K562 (cell line): ENCODE measurements at regions not wholly inside any gene's neighbourhood (a gene's known extent, or its start where the extent isn't known, plus 50 kb on each side); places are given as distances from the start of the nearest gene placed in this dataset.

Experiments
- ATAC-seq: fragments of 200-7000 bp; cut with Tn5 transposase; 3 replicates; pipeline ENCODE4 v1.9.1; 2020; ENCODE audit warnings: moderate library complexity
- BruUV-seq: library from RNA; stranded (reverse); fragments of 400-500 nt; replicated peaks from 2 replicates; lab custom pipeline; 2021; lab: Mats Ljungman, UMichigan
- CTCF ChIA-PET: fragments of 300-600 bp; formaldehyde crosslinking; extraction: SDS; loops from one replicate; lab custom pipeline; 2021; ENCODE audit warnings: low intra/inter-chr PET ratio; lab: Yijun Ruan, JAX
- POLR2A ChIA-PET: fragments of 300-600, 350-650 bp; sonication (Branson Sonifier 250); formaldehyde crosslinking; extraction: SDS; loops from one replicate; lab custom pipeline; 2021; ENCODE audit warnings: antibody characterized with exemption, inconsistent platforms; lab: Yijun Ruan, JAX
- DNase-seq, 4 experiments: peaks; one replicate each; pipeline versions ENCODE4 v3.0.0 to v3.0.0-alpha.2; 2011 to 2018; ENCODE audit warnings: low spot score in 3 of 4, mixed read lengths in 3 of 4; ENCODE audit errors: extremely low read depth in 1 of 4
- FAIRE-seq: peaks from 2 replicates; lab custom pipeline; 2011; peaks lifted over from hg19 to GRCh38; lab: Jason Lieb, UNC
- H2AFZ ChIP-seq: 2 replicates; pipeline ENCODE4 v1.6.0; 2011; ENCODE audit warnings: low read depth, low read length, control low read depth, inconsistent platforms
- H3K27ac ChIP-seq: fragments of 200-600 bp; 3 replicates; pipeline ENCODE4 v1.8.0; 2011; ENCODE audit warnings: low read depth, mild to moderate bottlenecking, control low read depth, inconsistent platforms, low read length, moderate library complexity, mixed read lengths; ENCODE audit errors: extremely low read depth
- H3K27me3 ChIP-seq, 2 experiments: fragments of 300-600 bp in 1 of 2; 2 replicates in 1 of 2; 3 replicates in 1 of 2; pipeline versions ENCODE4 v1.6.0 to v1.8.0; 2011; ENCODE audit warnings: inconsistent platforms in 2 of 2, low read length in 2 of 2, mild to moderate bottlenecking in 1 of 2, mixed read lengths in 1 of 2, moderate library complexity in 1 of 2; ENCODE audit not compliant: control insufficient read depth in 2 of 2, insufficient read depth in 2 of 2
- H3K36me3 ChIP-seq: fragments of 300-600 bp; 3 replicates; pipeline ENCODE4 v1.8.0; 2011; ENCODE audit warnings: mild to moderate bottlenecking, low read length, inconsistent platforms; ENCODE audit not compliant: control insufficient read depth, insufficient read depth
- H3K4me1 ChIP-seq, 2 experiments: fragments of 200-600 bp in 1 of 2; replicated peaks in 1 of 2; 2 replicates in 1 of 2; 3 replicates in 1 of 2; pipeline versions ENCODE4 v1.5.1 to v1.8.0; 2011; ENCODE audit warnings: inconsistent platforms in 2 of 2, low read length in 2 of 2, mild to moderate bottlenecking in 1 of 2, mixed read lengths in 1 of 2, moderate library complexity in 1 of 2; ENCODE audit not compliant: control insufficient read depth in 2 of 2, insufficient read depth in 2 of 2
- H3K4me2 ChIP-seq: 2 replicates; pipeline ENCODE4 v1.6.1; 2011; ENCODE audit warnings: low read length, control low read depth, inconsistent platforms, mixed read lengths; ENCODE audit not compliant: insufficient read depth
- H3K4me3 ChIP-seq: fragments of 200-600 bp; sonication (generic), shearing (Covaris generic); 2 replicates; pipeline ENCODE4 v1.5.1; 2016; ENCODE audit warnings: control low read depth, inconsistent platforms
- H3K79me2 ChIP-seq: fragments of 200-600 bp; 3 replicates; pipeline ENCODE4 v1.8.0; 2011; ENCODE audit warnings: low read length, inconsistent platforms; ENCODE audit not compliant: control insufficient read depth, insufficient read depth
- H3K9ac ChIP-seq, 2 experiments: 2 replicates each; pipeline versions ENCODE4 v1.6.0 to v1.6.1; 2011; ENCODE audit warnings: low read depth in 2 of 2, low read length in 2 of 2, control low read depth in 1 of 2, inconsistent platforms in 1 of 2, mild to moderate bottlenecking in 1 of 2, mixed read lengths in 1 of 2; ENCODE audit not compliant: insufficient read depth in 1 of 2
- H3K9me1 ChIP-seq: one replicate; pipeline ENCODE4 v1.6.0; 2011; ENCODE audit warnings: inconsistent platforms, mild to moderate bottlenecking, low read length, moderate library complexity; ENCODE audit not compliant: control insufficient read depth, insufficient read depth
- H3K9me3 ChIP-seq: replicated peaks from 2 replicates; pipeline ENCODE4 v1.5.1; 2011; ENCODE audit warnings: low read depth, low read length, inconsistent platforms; ENCODE audit not compliant: control insufficient read depth, insufficient read depth
- H4K20me1 ChIP-seq: replicated peaks from 2 replicates; pipeline ENCODE4 v1.6.1; 2011; ENCODE audit warnings: low read length, inconsistent platforms, mixed read lengths; ENCODE audit not compliant: control insufficient read depth, insufficient read depth
- CBX3 ChIP-seq, 2 experiments: IDR thresholded peaks; 1 replicate in 1 of 2; 2 replicates in 1 of 2; pipeline ENCODE4 v1.6.1; 2012; ENCODE audit warnings: inconsistent platforms in 2 of 2, low read length in 2 of 2, borderline replicate concordance in 1 of 2, control low read depth in 1 of 2
- EHMT2 ChIP-seq: fragments of 450-650 bp; IDR thresholded peaks from 2 replicates; pipeline ENCODE4 v1.6.1; 2018; ENCODE audit warnings: antibody characterized with exemption
- EP400 ChIP-seq: fragments of 450-650 bp; IDR thresholded peaks from 2 replicates; pipeline ENCODE4 v1.6.1; 2017; ENCODE audit warnings: antibody characterized with exemption, mild to moderate bottlenecking, moderate library complexity
- EZH2 ChIP-seq: IDR thresholded peaks from 2 replicates; pipeline ENCODE4 v1.6.1; 2012; ENCODE audit warnings: low read depth, mild to moderate bottlenecking, inconsistent platforms, low read length, borderline replicate concordance
- FOXM1 ChIP-seq, 2 experiments: fragments of 450-650 bp in 1 of 2; sonication (generic) in 1 of 2; formaldehyde crosslinking in 1 of 2; IDR thresholded peaks; 2 replicates each; pipeline versions ENCODE4 v1.6.1 to v1.9.0; 2017 to 2022; ENCODE audit warnings: low read depth in 2 of 2, mild to moderate bottlenecking in 2 of 2, missing genetic modification reagents in 1 of 2, moderate library complexity in 1 of 2
- JUNB ChIP-seq: fragments of 450-650 bp; formaldehyde crosslinking; conservative IDR thresholded peaks from 2 replicates; pipeline ENCODE4 v1.4.0; 2020; ENCODE audit warnings: mild to moderate bottlenecking
- SIN3B ChIP-seq: fragments of 450-650 bp; IDR thresholded peaks from 2 replicates; pipeline ENCODE4 v1.6.1; 2017; ENCODE audit warnings: low read depth, mild to moderate bottlenecking, moderate library complexity
- ZNF124 ChIP-seq: sonication (generic); formaldehyde crosslinking; IDR thresholded peaks from 2 replicates; pipeline ENCODE4 v1.8.1; 2022; ENCODE audit warnings: missing genetic modification reagents
- ZNF175 ChIP-seq: fragments of 200-800 bp; sonication (Bioruptor generic); IDR thresholded peaks from 2 replicates; pipeline ENCODE4 v1.6.1; 2016; ENCODE audit warnings: low read depth, mild to moderate bottlenecking, missing genetic modification characterization, missing compliant biosample characterization
- ZNF436 ChIP-seq: fragments of 250-450, 450-650 bp; sonication (Bioruptor Pico); formaldehyde crosslinking; IDR thresholded peaks from 2 replicates; pipeline ENCODE4 v1.7.0; 2020; ENCODE audit warnings: mild to moderate bottlenecking
- ZSCAN29 ChIP-seq: fragments of 450-650 bp; IDR thresholded peaks from 2 replicates; pipeline ENCODE4 v1.6.1; 2017
- whole genome bisulfite sequencing: fragments of 100-300 bp; shearing (Covaris generic); methylation state at CpG from one replicate; pipeline ENCODE4 v1.1.6; 2016; ENCODE audit warnings: low coverage, mixed read lengths; ENCODE audit not compliant: insufficient coverage; ENCODE audit errors: missing lambda C conversion rate; 5-methylcytosine and 5-hydroxymethylcytosine counted together
- in situ Hi-C: fragments of 300-500 bp; cut with MboI; formaldehyde crosslinking; loops from 4 replicates; pipeline ENCODE4 v1.15.0; 2018; ENCODE audit warnings: inconsistent platforms, mixed read lengths
- intact Hi-C: fragments of 100-400 bp; cut with micrococcal nuclease; formaldehyde crosslinking; loops from 2 replicates; pipeline ENCODE4 v1.14.2; 2022
- TF ChIP-seq, protein P1 (sequence below): sonication (generic); formaldehyde crosslinking; IDR thresholded peaks from 2 replicates; pipeline ENCODE4 v1.4.0; 2020; ENCODE audit warnings: mild to moderate bottlenecking, missing genetic modification reagents
- TF ChIP-seq, protein P2 (sequence below): fragments of 250-450 bp; sonication (Bioruptor Pico); IDR thresholded peaks from 2 replicates; pipeline ENCODE4 v1.5.0; 2021
- TF ChIP-seq, protein P3 (sequence below), 2 experiments: fragments of 200-800 bp in 1 of 2; sonication (Bioruptor generic) in 1 of 2; sonication (generic) in 1 of 2; formaldehyde crosslinking in 1 of 2; IDR thresholded peaks in 1 of 2; conservative IDR thresholded peaks in 1 of 2; 2 replicates each; pipeline versions ENCODE4 v1.5.0 to v1.6.1; 2016 to 2020; ENCODE audit warnings: missing compliant biosample characterization in 1 of 2, missing genetic modification characterization in 1 of 2, missing genetic modification reagents in 1 of 2
- TF ChIP-seq, protein P4 (sequence below): fragments of 250-450 bp; sonication (Bioruptor Pico); IDR thresholded peaks from 2 replicates; pipeline ENCODE4 v1.4.0; 2020; ENCODE audit warnings: mild to moderate bottlenecking
- TF ChIP-seq, protein P5 (sequence below): fragments of 450-650 bp; formaldehyde crosslinking; IDR thresholded peaks from 2 replicates; pipeline ENCODE4 v1.4.0; 2020; ENCODE audit warnings: mild to moderate bottlenecking, moderate library complexity

DNA sequence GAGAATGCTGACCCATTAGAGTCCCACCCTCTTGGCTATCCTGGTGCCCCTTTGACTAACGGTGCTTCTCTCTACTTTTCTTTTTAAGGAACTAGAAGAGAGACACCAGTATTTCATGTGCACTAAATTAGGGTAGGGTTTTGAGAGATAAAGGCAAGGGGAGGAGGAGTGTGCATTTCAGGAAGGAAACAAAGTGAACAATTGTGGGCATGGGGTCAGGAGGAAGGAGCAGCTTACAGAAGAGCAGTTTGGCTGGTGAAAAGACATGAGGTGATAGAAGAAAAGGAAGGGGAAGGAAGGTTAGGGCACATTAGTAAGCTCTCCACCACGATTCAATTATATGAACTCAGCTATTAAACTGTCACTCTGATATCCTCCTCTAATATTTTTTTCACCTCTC is 105.8 kb upstream of the CTAGE1 start:
- in situ Hi-C loops = no loop called here
- Histone ChIP-seq H2AFZ (no peak overlapping the region), H3K79me2 (no peaks in the 10 kb centered on the region), H3K4me2 (no peak overlapping the region), H3K9me3 (no peaks in the 10 kb centered on the region), H4K20me1 (no peaks in the 10 kb centered on the region), H3K27ac (no peak overlapping the region), H3K9ac (no peak overlapping the region), H3K27me3 (peaks cover 16 to 17% of the 10 kb centered on the region in 2 experiments; a peak in 3 of 5 replicates), H3K4me1 (no peaks in the 10 kb centered on the region), H3K36me3 (no peaks in the 10 kb centered on the region), H3K4me3 (no peak overlapping the region), H3K9me1 (no peaks in the 10 kb centered on the region)
- DNase-seq (no peak), ATAC-seq (no peak; the same call in 2 of the 3 replicates), FAIRE-seq (no peak)
- WGBS = 0% methylated on average over 2 of the region's 2 CpGs
- CTCF ChIA-PET = no interaction called here
- no TSS peak for BruUV-seq
- intact Hi-C loops = no loop called here
- POLR2A ChIA-PET = no interaction called here
- TF ChIP-seq, protein P1, sequence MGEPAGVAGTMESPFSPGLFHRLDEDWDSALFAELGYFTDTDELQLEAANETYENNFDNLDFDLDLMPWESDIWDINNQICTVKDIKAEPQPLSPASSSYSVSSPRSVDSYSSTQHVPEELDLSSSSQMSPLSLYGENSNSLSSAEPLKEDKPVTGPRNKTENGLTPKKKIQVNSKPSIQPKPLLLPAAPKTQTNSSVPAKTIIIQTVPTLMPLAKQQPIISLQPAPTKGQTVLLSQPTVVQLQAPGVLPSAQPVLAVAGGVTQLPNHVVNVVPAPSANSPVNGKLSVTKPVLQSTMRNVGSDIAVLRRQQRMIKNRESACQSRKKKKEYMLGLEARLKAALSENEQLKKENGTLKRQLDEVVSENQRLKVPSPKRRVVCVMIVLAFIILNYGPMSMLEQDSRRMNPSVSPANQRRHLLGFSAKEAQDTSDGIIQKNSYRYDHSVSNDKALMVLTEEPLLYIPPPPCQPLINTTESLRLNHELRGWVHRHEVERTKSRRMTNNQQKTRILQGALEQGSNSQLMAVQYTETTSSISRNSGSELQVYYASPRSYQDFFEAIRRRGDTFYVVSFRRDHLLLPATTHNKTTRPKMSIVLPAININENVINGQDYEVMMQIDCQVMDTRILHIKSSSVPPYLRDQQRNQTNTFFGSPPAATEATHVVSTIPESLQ (CRISPR knock-in tag) = no peak
- no peak for TF ChIP-seq ZNF124 (CRISPR knock-in tag)
- no peak for TF ChIP-seq ZNF436
- TF ChIP-seq ZSCAN29 = no peak
- no peak for TF ChIP-seq EP400
- TF ChIP-seq SIN3B = no peak
- no peak for TF ChIP-seq ZNF175 (CRISPR knock-in tag)
- no peak for TF ChIP-seq EHMT2
- TF ChIP-seq FOXM1 (IDR thresholded peaks at IDR 0.05; ENCODE audit: low read depth) = no peak
- no peak for TF ChIP-seq FOXM1 (CRISPR knock-in tag; IDR thresholded peaks at IDR 0.05; ENCODE audit: low read depth)
- TF ChIP-seq, protein P2, sequence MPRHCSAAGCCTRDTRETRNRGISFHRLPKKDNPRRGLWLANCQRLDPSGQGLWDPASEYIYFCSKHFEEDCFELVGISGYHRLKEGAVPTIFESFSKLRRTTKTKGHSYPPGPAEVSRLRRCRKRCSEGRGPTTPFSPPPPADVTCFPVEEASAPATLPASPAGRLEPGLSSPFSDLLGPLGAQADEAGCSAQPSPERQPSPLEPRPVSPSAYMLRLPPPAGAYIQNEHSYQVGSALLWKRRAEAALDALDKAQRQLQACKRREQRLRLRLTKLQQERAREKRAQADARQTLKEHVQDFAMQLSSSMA = no peak
- TF ChIP-seq CBX3 (IDR thresholded peaks at IDR 0.05; ENCODE audit: borderline replicate concordance in 1 of 2, low read length in 2 of 2) = no peak
- TF ChIP-seq, protein P3, sequence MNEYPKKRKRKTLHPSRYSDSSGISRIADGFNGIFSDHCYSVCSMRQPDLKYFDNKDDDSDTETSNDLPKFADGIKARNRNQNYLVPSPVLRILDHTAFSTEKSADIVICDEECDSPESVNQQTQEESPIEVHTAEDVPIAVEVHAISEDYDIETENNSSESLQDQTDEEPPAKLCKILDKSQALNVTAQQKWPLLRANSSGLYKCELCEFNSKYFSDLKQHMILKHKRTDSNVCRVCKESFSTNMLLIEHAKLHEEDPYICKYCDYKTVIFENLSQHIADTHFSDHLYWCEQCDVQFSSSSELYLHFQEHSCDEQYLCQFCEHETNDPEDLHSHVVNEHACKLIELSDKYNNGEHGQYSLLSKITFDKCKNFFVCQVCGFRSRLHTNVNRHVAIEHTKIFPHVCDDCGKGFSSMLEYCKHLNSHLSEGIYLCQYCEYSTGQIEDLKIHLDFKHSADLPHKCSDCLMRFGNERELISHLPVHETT (CRISPR knock-in tag; conservative IDR thresholded peaks at IDR 0.05 in 1 of 2, IDR thresholded peaks at IDR 0.05 in 1 of 2) = no peak
- TF ChIP-seq, protein P4, sequence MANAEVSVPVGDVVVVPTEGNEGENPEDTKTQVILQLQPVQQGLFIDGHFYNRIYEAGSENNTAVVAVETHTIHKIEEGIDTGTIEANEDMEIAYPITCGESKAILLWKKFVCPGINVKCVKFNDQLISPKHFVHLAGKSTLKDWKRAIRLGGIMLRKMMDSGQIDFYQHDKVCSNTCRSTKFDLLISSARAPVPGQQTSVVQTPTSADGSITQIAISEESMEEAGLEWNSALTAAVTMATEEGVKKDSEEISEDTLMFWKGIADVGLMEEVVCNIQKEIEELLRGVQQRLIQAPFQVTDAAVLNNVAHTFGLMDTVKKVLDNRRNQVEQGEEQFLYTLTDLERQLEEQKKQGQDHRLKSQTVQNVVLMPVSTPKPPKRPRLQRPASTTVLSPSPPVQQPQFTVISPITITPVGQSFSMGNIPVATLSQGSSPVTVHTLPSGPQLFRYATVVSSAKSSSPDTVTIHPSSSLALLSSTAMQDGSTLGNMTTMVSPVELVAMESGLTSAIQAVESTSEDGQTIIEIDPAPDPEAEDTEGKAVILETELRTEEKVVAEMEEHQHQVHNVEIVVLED (CRISPR knock-in tag) = no peak
- no peak for TF ChIP-seq EZH2
- TF ChIP-seq, protein P5, sequence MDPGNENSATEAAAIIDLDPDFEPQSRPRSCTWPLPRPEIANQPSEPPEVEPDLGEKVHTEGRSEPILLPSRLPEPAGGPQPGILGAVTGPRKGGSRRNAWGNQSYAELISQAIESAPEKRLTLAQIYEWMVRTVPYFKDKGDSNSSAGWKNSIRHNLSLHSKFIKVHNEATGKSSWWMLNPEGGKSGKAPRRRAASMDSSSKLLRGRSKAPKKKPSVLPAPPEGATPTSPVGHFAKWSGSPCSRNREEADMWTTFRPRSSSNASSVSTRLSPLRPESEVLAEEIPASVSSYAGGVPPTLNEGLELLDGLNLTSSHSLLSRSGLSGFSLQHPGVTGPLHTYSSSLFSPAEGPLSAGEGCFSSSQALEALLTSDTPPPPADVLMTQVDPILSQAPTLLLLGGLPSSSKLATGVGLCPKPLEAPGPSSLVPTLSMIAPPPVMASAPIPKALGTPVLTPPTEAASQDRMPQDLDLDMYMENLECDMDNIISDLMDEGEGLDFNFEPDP (CRISPR knock-in tag) = no peak
- TF ChIP-seq JUNB (CRISPR knock-in tag) = no peak
